ENCODE measurements at regions not wholly inside any gene's neighbourhood (a gene's known extent, or its start where the extent isn't known, plus 50 kb on each side); places are given as distances from the start of the nearest gene placed in this dataset.

- Histone ChIP-seq H3K27ac (no peak overlapping the region), H3K4me1 (no peaks in the 10 kb centered on the region), H3K27me3 (no peaks in the 10 kb centered on the region), H3K4me3 (no peak overlapping the region), H3K36me3 (no peaks in the 10 kb centered on the region), H3K9me3 (no peaks in the 10 kb centered on the region)
- intact Hi-C loops (cut with DNase I; ENCODE audit: low total_unique reads): no loop called here
- TF ChIP-seq CTCF (IDR thresholded peaks at IDR 0.05): no peak
- no peak for TF ChIP-seq POLR2AphosphoS5 (IDR thresholded peaks at IDR 0.05)
- no peak for TF ChIP-seq POLR2A (IDR thresholded peaks at IDR 0.05)
- DNase-seq (ENCODE audit: low spot score in 2 of 2): no peak
These were observed 88.0 kb upstream of the RGS18 start for GRCh38 chr1:192070213-192070612.

GRCh38 chr1:192080684-192081083 is 77.6 kb upstream of the RGS18 start:
- no peaks in the 10 kb centered on the region for H3K27me3 ChIP-seq
- no peak for TF ChIP-seq POLR2A (IDR thresholded peaks at IDR 0.05)
- TF ChIP-seq CTCF (IDR thresholded peaks at IDR 0.05): no peak
- no peak for TF ChIP-seq POLR2AphosphoS5 (IDR thresholded peaks at IDR 0.05)
- no peak overlapping the region for H3K4me3 ChIP-seq
- H3K9me3 ChIP-seq: no peaks in the 10 kb centered on the region
- H3K36me3 ChIP-seq: no peaks in the 10 kb centered on the region
- DNase-seq (ENCODE audit: low spot score in 2 of 2): no peak
- intact Hi-C loops (cut with DNase I; ENCODE audit: low total_unique reads): no loop called here
- H3K27ac ChIP-seq: no peak overlapping the region
- H3K4me1 ChIP-seq: no peaks in the 10 kb centered on the region

GRCh38 chr1:192081359-192081758 is 76.9 kb upstream of the RGS18 start:
- Histone ChIP-seq H3K36me3 (no peaks in the 10 kb centered on the region), H3K27ac (no peak overlapping the region), H3K4me3 (no peak overlapping the region), H3K4me1 (no peaks in the 10 kb centered on the region), H3K27me3 (no peaks in the 10 kb centered on the region), H3K9me3 (no peaks in the 10 kb centered on the region)
- TF ChIP-seq CTCF (IDR thresholded peaks at IDR 0.05) (no peak), POLR2A (IDR thresholded peaks at IDR 0.05) (no peak), POLR2AphosphoS5 (IDR thresholded peaks at IDR 0.05) (no peak)
- intact Hi-C loops (cut with DNase I; ENCODE audit: low total_unique reads): no loop called here
- no peak for DNase-seq (ENCODE audit: low spot score in 2 of 2)

GRCh38 chr1:192086644-192087043 is 71.6 kb upstream of the RGS18 start:
- H3K27ac ChIP-seq: no peak overlapping the region
- H3K4me1 ChIP-seq: no peaks in the 10 kb centered on the region
- no peak for DNase-seq (ENCODE audit: low spot score in 2 of 2)
- no peaks in the 10 kb centered on the region for H3K9me3 ChIP-seq
- H3K36me3 ChIP-seq: no peaks in the 10 kb centered on the region
- no peak for TF ChIP-seq POLR2AphosphoS5 (IDR thresholded peaks at IDR 0.05)
- H3K27me3 ChIP-seq: no peaks in the 10 kb centered on the region
- intact Hi-C loops (cut with DNase I; ENCODE audit: low total_unique reads): no loop called here
- H3K4me3 ChIP-seq: no peak overlapping the region

- intact Hi-C loops (cut with DNase I; ENCODE audit: low total_unique reads): no loop called here
- TF ChIP-seq POLR2AphosphoS5 (IDR thresholded peaks at IDR 0.05): no peak
- no peak for TF ChIP-seq POLR2A (IDR thresholded peaks at IDR 0.05)
- TF ChIP-seq CTCF (IDR thresholded peaks at IDR 0.05): no peak
These were observed 70.9 kb upstream of the RGS18 start for GRCh38 chr1:192087334-192087733.

GRCh38 chr1:192088496-192088895 is 69.8 kb upstream of the RGS18 start:
- H3K4me1 ChIP-seq: no peaks in the 10 kb centered on the region
- H3K27me3 ChIP-seq: no peaks in the 10 kb centered on the region
- no peaks in the 10 kb centered on the region for H3K36me3 ChIP-seq
- intact Hi-C loops (cut with DNase I; ENCODE audit: low total_unique reads): no loop called here
- H3K9me3 ChIP-seq: no peaks in the 10 kb centered on the region
- DNase-seq (ENCODE audit: low spot score in 2 of 2): no peak
- TF ChIP-seq CTCF (IDR thresholded peaks at IDR 0.05): no peak
- TF ChIP-seq POLR2A (IDR thresholded peaks at IDR 0.05): no peak
- no peak for TF ChIP-seq POLR2AphosphoS5 (IDR thresholded peaks at IDR 0.05)
- no peak overlapping the region for H3K27ac ChIP-seq
- H3K4me3 ChIP-seq: no peak overlapping the region

More at GRCh38 chr1:192087334-192087733, 70.9 kb upstream of the RGS18 start:
- Histone ChIP-seq H3K9me3 (no peaks in the 10 kb centered on the region), H3K36me3 (no peaks in the 10 kb centered on the region), H3K27me3 (no peaks in the 10 kb centered on the region), H3K27ac (no peak overlapping the region), H3K4me3 (no peak overlapping the region), H3K4me1 (no peaks in the 10 kb centered on the region)
- no peak for DNase-seq (ENCODE audit: low spot score in 2 of 2)
